Testis (tissue), 2 donors: ENCODE measurements at regions not wholly inside any gene's neighbourhood (a gene's known extent, or its start where the extent isn't known, plus 50 kb on each side); places are given as distances from the start of the nearest gene placed in this dataset.

ENCODE experiments used
- CTCF ChIP-seq, 3 experiments: fragments of 450-650 bp in 2 of 3; fragments of 200-600 bp in 1 of 3; sonication (generic) in 1 of 3; IDR thresholded peaks; one replicate each; pipeline ENCODE4 v1.5.1; 2016 to 2019; ENCODE audit warnings: antibody characterized with exemption in 3 of 3, mild to moderate bottlenecking in 2 of 3, moderate library complexity in 1 of 3
- POLR2A ChIP-seq: fragments of 450-650 bp; IDR thresholded peaks from one replicate; pipeline ENCODE4 v1.6.1; 2017; ENCODE audit warnings: antibody characterized with exemption, mild to moderate bottlenecking, moderate library complexity

GRCh38 chr2:238645716-238646115 lies 202.2 kb upstream of the TWIST2 start:
- TF ChIP-seq POLR2A (no peak), CTCF (IDR thresholded peaks at IDR 0.05) (no peak)
